Coronary artery (tissue), 2 donors: ENCODE measurements at regions not wholly inside any gene's neighbourhood (a gene's known extent, or its start where the extent isn't known, plus 50 kb on each side); places are given as distances from the start of the nearest gene placed in this dataset.

ENCODE experiments used
- DNase-seq: peaks from one replicate; pipeline ENCODE4 v3.0.0-alpha.2; 2017; ENCODE audit warnings: low spot score
- H3K27ac ChIP-seq, 2 donors: fragments of 200-600 bp; sonication (generic); one replicate each; pipeline ENCODE4 v1.5.1; 2016 to 2019
- H3K4me3 ChIP-seq: fragments of 200-600 bp; sonication (generic); 2 replicates; pipeline ENCODE4 v1.5.1; 2016; ENCODE audit warnings: mild to moderate bottlenecking, moderate library complexity
- TF ChIP-seq, protein P1 (sequence below): fragments of 200-600 bp; sonication (generic); IDR thresholded peaks from one replicate; pipeline ENCODE4 v1.5.1; 2019; ENCODE audit warnings: antibody characterized with exemption

DNA sequence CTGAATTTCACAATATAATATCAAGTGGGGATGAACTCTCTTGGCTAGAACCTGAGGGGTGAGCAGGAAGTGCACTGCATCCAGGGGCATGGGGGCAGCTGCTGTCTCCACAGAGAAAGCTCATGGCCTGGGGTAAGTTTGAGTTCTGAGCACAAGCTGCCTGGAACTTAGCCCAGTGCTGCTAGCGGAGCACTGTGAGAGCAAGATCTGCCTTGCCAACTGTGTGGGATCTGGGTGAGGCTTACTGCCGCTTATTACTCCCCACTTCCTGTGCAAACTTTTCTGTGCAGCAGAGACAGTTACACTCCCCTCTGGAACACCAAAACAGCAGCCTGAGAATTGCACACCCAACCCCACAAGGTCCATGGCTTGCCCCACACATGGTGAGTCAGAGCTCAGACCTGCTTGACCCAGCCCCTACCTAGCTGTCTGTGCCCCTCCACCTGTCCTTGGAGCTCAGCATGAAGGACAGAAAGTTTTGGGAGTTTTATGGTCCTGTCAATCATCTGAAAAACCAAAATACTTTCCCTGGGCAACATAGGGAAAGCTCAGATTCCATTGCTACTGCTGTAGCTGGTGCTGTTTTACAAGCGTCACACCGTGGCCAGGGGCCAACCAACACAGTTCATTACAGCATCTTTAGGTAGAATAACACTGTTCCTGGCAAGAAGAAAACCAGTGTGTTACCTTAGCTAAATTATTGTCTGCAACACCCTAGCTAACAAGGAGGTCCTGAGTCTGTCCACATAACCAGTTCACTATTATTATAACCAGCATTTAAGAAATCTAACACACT, 762.1 kb upstream of the NEGR1 start:
- Histone ChIP-seq H3K27ac (peak overlapping the region in 1 of 2 donors; percentile 67), H3K4me3 (peak overlapping the region; percentile 8)
- DNase-seq: no peak
- TF ChIP-seq, protein P1, sequence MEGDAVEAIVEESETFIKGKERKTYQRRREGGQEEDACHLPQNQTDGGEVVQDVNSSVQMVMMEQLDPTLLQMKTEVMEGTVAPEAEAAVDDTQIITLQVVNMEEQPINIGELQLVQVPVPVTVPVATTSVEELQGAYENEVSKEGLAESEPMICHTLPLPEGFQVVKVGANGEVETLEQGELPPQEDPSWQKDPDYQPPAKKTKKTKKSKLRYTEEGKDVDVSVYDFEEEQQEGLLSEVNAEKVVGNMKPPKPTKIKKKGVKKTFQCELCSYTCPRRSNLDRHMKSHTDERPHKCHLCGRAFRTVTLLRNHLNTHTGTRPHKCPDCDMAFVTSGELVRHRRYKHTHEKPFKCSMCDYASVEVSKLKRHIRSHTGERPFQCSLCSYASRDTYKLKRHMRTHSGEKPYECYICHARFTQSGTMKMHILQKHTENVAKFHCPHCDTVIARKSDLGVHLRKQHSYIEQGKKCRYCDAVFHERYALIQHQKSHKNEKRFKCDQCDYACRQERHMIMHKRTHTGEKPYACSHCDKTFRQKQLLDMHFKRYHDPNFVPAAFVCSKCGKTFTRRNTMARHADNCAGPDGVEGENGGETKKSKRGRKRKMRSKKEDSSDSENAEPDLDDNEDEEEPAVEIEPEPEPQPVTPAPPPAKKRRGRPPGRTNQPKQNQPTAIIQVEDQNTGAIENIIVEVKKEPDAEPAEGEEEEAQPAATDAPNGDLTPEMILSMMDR: no peak

DNA sequence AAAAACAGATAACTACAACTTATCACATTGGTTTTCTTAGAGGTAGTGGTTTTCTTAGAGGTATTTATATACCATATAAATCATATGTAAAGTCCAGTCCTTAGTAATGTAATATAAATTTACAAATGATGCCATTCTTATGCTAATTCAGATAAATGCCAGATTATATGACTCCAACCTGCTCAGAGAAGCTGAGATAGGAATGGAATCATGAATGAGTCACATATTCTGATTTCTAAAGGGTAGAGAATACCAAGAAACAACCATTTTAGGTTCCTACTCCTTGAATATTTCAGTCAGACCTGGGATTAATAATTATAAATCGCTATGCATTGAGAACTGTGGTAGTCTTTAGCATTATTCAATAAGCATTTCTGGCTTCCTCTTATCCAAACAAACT, 760.1 kb upstream of the NEGR1 start:
- TF ChIP-seq, protein P1: no peak
- DNase-seq: no peak
- H3K4me3 ChIP-seq: no peak overlapping the region

DNA sequence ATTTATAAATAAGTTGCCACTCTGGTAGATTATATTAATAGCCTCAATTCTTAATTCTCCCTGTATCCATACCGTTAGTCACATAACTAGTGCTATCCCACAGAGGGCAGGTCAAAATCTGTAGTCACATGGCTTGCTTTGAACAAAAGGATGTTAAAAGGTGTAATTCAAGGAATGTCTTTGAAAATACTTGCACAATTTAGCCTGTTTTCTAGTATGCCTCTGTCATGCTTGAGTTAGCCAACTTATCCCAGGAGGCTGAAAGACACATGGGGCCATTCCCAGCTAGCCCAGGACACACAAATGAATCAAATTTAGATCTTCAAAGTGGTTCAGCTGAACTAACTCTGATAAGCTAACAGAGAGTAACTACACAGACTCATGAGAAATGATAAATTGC, 758.5 kb upstream of the NEGR1 start:
- TF ChIP-seq, protein P1: no peak
- H3K27ac ChIP-seq: no peak overlapping the region
- no peak for DNase-seq
- H3K4me3 ChIP-seq: no peak overlapping the region

More for the DNA sequence above, 760.1 kb upstream of the NEGR1 start:
- H3K27ac ChIP-seq: no peak overlapping the region

DNA sequence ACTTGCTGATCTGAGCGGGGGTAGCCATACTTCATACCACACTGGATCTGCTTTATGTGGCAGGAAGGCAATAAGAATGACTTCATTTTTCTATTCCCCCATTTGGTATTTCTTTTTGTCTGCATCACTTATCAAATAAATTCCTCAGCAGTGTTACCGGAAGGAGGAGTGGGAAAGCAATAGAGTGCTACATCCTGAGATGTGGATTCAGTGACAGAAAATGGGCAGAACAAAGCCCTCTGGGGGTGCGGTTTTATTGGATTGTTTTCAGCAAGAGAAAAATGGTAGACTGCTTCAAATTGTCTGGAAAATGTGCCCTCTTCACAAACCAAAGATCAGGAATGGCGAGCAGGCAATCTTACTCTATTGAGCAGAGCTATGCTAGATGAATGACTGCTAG, 751.9 kb upstream of the NEGR1 start:
- no peak for DNase-seq
- TF ChIP-seq, protein P1: no peak
- no peak overlapping the region for H3K4me3 ChIP-seq
- H3K27ac ChIP-seq: no peak overlapping the region

DNA sequence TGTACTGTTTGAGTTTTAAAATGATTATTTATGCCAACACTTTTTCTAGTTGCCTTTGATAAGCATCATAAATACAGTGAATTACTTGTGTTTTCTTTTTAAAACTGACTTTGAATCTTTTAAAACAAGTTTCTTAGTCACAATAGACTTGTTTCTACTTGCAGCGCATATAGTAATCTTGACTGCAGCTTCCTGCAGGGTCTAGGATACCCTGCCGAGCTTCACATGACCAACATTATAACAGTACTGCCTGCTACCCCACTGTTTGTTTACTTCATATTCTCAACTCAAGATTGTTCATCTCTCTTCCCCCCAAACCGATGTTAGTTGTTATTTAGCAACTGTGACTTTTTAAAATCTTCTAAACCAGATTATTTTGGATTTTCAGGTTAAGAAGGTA, 751.3 kb upstream of the NEGR1 start:
- TF ChIP-seq, protein P1: no peak
- no peak for DNase-seq
- no peak overlapping the region for H3K4me3 ChIP-seq
- no peak overlapping the region for H3K27ac ChIP-seq

DNA sequence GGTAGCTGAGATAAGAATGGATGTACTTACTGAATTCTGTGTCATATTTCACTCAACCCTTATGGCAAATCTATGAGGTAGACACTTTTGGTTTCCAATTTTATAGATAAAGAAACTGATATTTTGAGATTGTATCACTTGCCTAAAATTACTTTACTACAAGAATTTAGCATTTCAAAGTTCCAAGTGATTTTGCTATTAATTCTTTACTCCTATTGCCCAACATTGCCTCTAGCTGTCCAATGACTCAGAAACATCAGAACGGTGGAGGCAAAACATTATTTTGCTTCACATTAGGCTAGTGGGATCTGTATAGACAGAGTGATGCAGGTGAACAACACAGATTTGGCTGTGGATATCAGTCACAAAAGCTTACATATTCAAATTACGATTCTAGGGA, 747.2 kb upstream of the NEGR1 start:
- no peak overlapping the region for H3K4me3 ChIP-seq
- no peak overlapping the region for H3K27ac ChIP-seq
- DNase-seq: no peak
- TF ChIP-seq, protein P1: no peak

DNA sequence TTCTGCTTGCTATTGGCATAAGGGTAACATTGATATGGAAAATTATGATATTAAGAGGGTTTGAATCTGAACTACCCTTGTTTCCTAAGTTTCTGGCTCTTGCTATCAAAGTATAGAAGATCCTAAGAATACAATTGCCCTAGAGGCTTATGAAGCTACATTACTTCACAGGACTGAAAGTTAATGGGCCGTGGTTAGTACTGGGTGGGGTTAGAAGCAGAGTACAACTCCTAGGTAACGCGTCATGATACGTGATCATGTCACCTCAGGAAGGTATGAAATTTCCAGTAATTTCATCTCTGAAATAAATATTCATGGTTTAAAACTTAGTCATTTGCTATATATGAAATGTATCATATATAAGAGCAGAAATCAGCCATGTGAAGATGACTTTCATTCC, 743.8 kb upstream of the NEGR1 start:
- TF ChIP-seq, protein P1: no peak
- H3K4me3 ChIP-seq: no peak overlapping the region
- no peak for DNase-seq
- H3K27ac ChIP-seq: no peak overlapping the region
